GM12878 (cell line): ENCODE measurements at regions not wholly inside any gene's neighbourhood (a gene's known extent, or its start where the extent isn't known, plus 50 kb on each side); places are given as distances from the start of the nearest gene placed in this dataset.

ENCODE experiments used
- CTCF ChIP-seq, 3 experiments: IDR thresholded peaks in 2 of 3; conservative IDR thresholded peaks in 1 of 3; 2 replicates each; pipeline ENCODE4 v1.5.1; 2011; ENCODE audit warnings: low read depth in 3 of 3, low read length in 3 of 3, mild to moderate bottlenecking in 3 of 3, control low read depth in 2 of 3, moderate library complexity in 2 of 3, inconsistent platforms in 1 of 3, mixed read lengths in 1 of 3; ENCODE audit not compliant: control insufficient read depth in 2 of 3, insufficient read depth in 1 of 3; ENCODE audit errors: extremely low read depth in 1 of 3
- E2F4 ChIP-seq: IDR thresholded peaks from 2 replicates; pipeline ENCODE4 v1.6.1; 2012; ENCODE audit warnings: low read depth, low read length, improper control_type of control experiment
- ESRRA ChIP-seq: IDR thresholded peaks from 2 replicates; pipeline ENCODE4 v1.6.1; 2012; ENCODE audit warnings: mild to moderate bottlenecking, low read length, improper control_type of control experiment
- MEF2A ChIP-seq: IDR thresholded peaks from 2 replicates; pipeline ENCODE4 v1.6.1; 2011; ENCODE audit warnings: low read depth, mild to moderate bottlenecking, low read length, moderate library complexity; ENCODE audit not compliant: insufficient read depth
- PAX5 ChIP-seq: IDR thresholded peaks from 2 replicates; pipeline ENCODE4 v1.6.1; 2011; ENCODE audit warnings: low read depth, low read length, borderline replicate concordance
- POLR2AphosphoS5 ChIP-seq: IDR thresholded peaks from 2 replicates; pipeline ENCODE4 v1.6.1; 2011; ENCODE audit warnings: mild to moderate bottlenecking, low read length, inconsistent platforms
- SMAD5 ChIP-seq: IDR thresholded peaks from 2 replicates; pipeline ENCODE4 v1.6.1; 2016; ENCODE audit warnings: antibody characterized with exemption, low read depth
- YY1 ChIP-seq: IDR thresholded peaks from 2 replicates; pipeline ENCODE4 v1.6.1; 2011; ENCODE audit warnings: low read depth, mild to moderate bottlenecking, low read length
- TF ChIP-seq, protein P1 (sequence below): IDR thresholded peaks from 2 replicates; pipeline ENCODE4 v1.6.1; 2011; ENCODE audit warnings: borderline replicate concordance, low read depth, mild to moderate bottlenecking, moderate library complexity, mixed read lengths, low read length; ENCODE audit not compliant: insufficient read depth; ENCODE audit errors: extremely low read length
- TF ChIP-seq, protein P2 (sequence below): IDR thresholded peaks from 2 replicates; pipeline ENCODE4 v1.6.1; 2012; ENCODE audit warnings: mild to moderate bottlenecking, low read depth, low read length

DNA sequence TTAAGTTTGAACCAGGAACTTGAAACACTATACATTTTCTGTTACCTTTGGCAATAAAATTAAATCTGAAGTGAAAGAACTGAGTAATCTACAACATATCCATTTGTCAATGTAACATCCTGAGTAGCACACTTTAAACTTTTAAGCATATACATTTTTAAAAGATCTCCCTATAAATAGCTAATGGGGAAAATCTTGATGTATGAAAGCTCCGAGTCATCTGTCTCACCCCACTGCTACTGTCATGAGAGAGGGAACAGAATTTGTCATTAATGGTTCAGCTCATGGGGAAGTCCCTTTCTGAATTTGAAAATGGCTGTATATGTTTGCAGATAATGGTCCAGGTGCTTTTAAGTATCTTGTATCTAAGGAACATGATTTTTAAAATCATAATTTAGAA, 55.2 kb upstream of the NOX3 start:
- TF ChIP-seq E2F4: no peak
- TF ChIP-seq CTCF (IDR thresholded peaks at IDR 0.05 in 2 of 3, conservative IDR thresholded peaks at IDR 0.05 in 1 of 3; ENCODE audit: control insufficient read depth in 2 of 3, extremely low read depth in 1 of 3, insufficient read depth in 1 of 3, low read depth in 3 of 3, low read length in 3 of 3): no peak
- TF ChIP-seq, protein P1, sequence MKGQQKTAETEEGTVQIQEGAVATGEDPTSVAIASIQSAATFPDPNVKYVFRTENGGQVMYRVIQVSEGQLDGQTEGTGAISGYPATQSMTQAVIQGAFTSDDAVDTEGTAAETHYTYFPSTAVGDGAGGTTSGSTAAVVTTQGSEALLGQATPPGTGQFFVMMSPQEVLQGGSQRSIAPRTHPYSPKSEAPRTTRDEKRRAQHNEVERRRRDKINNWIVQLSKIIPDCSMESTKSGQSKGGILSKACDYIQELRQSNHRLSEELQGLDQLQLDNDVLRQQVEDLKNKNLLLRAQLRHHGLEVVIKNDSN: no peak
- 0 out of 2 replicates have a peak, but pooled peaks have one; percentile 57 for TF ChIP-seq MEF2A
- no peak for TF ChIP-seq SMAD5
- no peak for TF ChIP-seq YY1
- TF ChIP-seq PAX5: no peak
- TF ChIP-seq ESRRA: no peak
- no peak for TF ChIP-seq POLR2AphosphoS5
- TF ChIP-seq, protein P2, sequence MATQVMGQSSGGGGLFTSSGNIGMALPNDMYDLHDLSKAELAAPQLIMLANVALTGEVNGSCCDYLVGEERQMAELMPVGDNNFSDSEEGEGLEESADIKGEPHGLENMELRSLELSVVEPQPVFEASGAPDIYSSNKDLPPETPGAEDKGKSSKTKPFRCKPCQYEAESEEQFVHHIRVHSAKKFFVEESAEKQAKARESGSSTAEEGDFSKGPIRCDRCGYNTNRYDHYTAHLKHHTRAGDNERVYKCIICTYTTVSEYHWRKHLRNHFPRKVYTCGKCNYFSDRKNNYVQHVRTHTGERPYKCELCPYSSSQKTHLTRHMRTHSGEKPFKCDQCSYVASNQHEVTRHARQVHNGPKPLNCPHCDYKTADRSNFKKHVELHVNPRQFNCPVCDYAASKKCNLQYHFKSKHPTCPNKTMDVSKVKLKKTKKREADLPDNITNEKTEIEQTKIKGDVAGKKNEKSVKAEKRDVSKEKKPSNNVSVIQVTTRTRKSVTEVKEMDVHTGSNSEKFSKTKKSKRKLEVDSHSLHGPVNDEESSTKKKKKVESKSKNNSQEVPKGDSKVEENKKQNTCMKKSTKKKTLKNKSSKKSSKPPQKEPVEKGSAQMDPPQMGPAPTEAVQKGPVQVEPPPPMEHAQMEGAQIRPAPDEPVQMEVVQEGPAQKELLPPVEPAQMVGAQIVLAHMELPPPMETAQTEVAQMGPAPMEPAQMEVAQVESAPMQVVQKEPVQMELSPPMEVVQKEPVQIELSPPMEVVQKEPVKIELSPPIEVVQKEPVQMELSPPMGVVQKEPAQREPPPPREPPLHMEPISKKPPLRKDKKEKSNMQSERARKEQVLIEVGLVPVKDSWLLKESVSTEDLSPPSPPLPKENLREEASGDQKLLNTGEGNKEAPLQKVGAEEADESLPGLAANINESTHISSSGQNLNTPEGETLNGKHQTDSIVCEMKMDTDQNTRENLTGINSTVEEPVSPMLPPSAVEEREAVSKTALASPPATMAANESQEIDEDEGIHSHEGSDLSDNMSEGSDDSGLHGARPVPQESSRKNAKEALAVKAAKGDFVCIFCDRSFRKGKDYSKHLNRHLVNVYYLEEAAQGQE: no peak
